GM06990 (cell line): ENCODE measurements at regions not wholly inside any gene's neighbourhood (a gene's known extent, or its start where the extent isn't known, plus 50 kb on each side); places are given as distances from the start of the nearest gene placed in this dataset.
"Not testable (repeated sequence)": the region's sequence is repeated elsewhere in the genome, so short reads cannot be mapped to it uniquely, and the experiment has no call there.

Source experiments
- DNase-seq: peaks from one replicate; pipeline ENCODE4 v3.0.0-alpha.2; 2011; ENCODE audit not compliant: insufficient read length; ENCODE audit errors: extremely low read depth
- H3K27me3 ChIP-seq: replicated peaks from 2 replicates; pipeline ENCODE4 v1.6.0; 2011; ENCODE audit warnings: low read length; ENCODE audit not compliant: control insufficient read depth, insufficient read depth
- H3K36me3 ChIP-seq: 2 replicates; pipeline ENCODE4 v1.5.1; 2011; ENCODE audit warnings: low read length; ENCODE audit not compliant: control insufficient read depth, insufficient read depth
- H3K4me3 ChIP-seq: replicated peaks from 2 replicates; pipeline ENCODE4 v1.5.1; 2011; ENCODE audit warnings: low read depth, mild to moderate bottlenecking, control low read depth, low read length
- CTCF ChIP-seq: IDR thresholded peaks from 2 replicates; pipeline ENCODE4 v1.5.1; 2011; ENCODE audit warnings: low read length, control low read depth, mild to moderate bottlenecking, inconsistent platforms; ENCODE audit not compliant: insufficient read depth, poor library complexity, severe bottlenecking

- TF ChIP-seq CTCF, result no peak
- Histone ChIP-seq H3K36me3 (no peaks in the 10 kb centered on the region), H3K4me3 (no peak overlapping the region), H3K27me3 (no peaks in the 10 kb centered on the region)
- no peak for DNase-seq
Measured at GRCh38 chr6:139521338-139521737, 146.9 kb upstream of the CITED2 start.

- Histone ChIP-seq H3K36me3 (no peaks in the 10 kb centered on the region), H3K27me3 (no peaks in the 10 kb centered on the region), H3K4me3 (no peak overlapping the region)
- DNase-seq, result no peak
- TF ChIP-seq CTCF, result no peak
Measured at GRCh38 chr6:139520321-139520768, 145.9 kb upstream of the CITED2 start.

- no peak for TF ChIP-seq CTCF
- no peaks in the 10 kb centered on the region for H3K36me3 ChIP-seq
- H3K4me3 ChIP-seq, result no peak overlapping the region
- no peak for DNase-seq
- no peaks in the 10 kb centered on the region for H3K27me3 ChIP-seq
Measured at GRCh38 chr6:139519571-139520031, 145.2 kb upstream of the CITED2 start.

GRCh38 chr6:139519097-139519496 is 144.6 kb upstream of the CITED2 start:
- no peak for TF ChIP-seq CTCF

GRCh38 chr6:139518556-139519091 is 144.2 kb upstream of the CITED2 start:
- Histone ChIP-seq H3K27me3 (no peaks in the 10 kb centered on the region), H3K36me3 (no peaks in the 10 kb centered on the region), H3K4me3 (no peak overlapping the region)
- no peak for TF ChIP-seq CTCF
- no peak for DNase-seq

More at GRCh38 chr6:139519097-139519496, 144.6 kb upstream of the CITED2 start:
- H3K27me3 ChIP-seq, result no peaks in the 10 kb centered on the region
- H3K36me3 ChIP-seq, result no peaks in the 10 kb centered on the region
- H3K4me3 ChIP-seq, result no peak overlapping the region
- no peak for DNase-seq

- not testable (repeated sequence) for DNase-seq, H3K4me3 ChIP-seq, H3K27me3 ChIP-seq, H3K36me3 ChIP-seq
Measured at GRCh38 chr6:139517998-139518555, 143.6 kb upstream of the CITED2 start.
